Skeletal muscle tissue (tissue), 3 donors: ENCODE measurements at regions not wholly inside any gene's neighbourhood (a gene's known extent, or its start where the extent isn't known, plus 50 kb on each side); places are given as distances from the start of the nearest gene placed in this dataset.

Source experiments
- H3K27ac ChIP-seq: one replicate; pipeline ENCODE4 v1.7.0; 2013; ENCODE audit warnings: mild to moderate bottlenecking, low read depth, low read length, inconsistent platforms
- H3K27me3 ChIP-seq, 3 donors: one replicate each; pipeline ENCODE4 v1.7.0; 2013; ENCODE audit warnings: low read length in 3 of 3; ENCODE audit not compliant: control insufficient read depth in 3 of 3, insufficient read depth in 3 of 3
- H3K36me3 ChIP-seq, 3 donors: one replicate each; pipeline ENCODE4 v1.7.0; 2013; ENCODE audit warnings: low read length in 3 of 3; ENCODE audit not compliant: control insufficient read depth in 3 of 3, insufficient read depth in 3 of 3
- H3K4me1 ChIP-seq, 3 donors: one replicate each; pipeline ENCODE4 v1.7.0; 2013; ENCODE audit warnings: low read length in 3 of 3, mild to moderate bottlenecking in 3 of 3; ENCODE audit not compliant: control insufficient read depth in 3 of 3, insufficient read depth in 3 of 3
- H3K4me3 ChIP-seq, 3 donors: one replicate each; pipeline ENCODE4 v1.7.0; 2013; ENCODE audit warnings: low read length in 3 of 3
- H3K9ac ChIP-seq, 3 donors: one replicate each; pipeline ENCODE4 v1.7.0; 2013; ENCODE audit warnings: low read length in 3 of 3, mild to moderate bottlenecking in 3 of 3, moderate library complexity in 2 of 3, low read depth in 1 of 3
- H3K9me3 ChIP-seq, 3 donors: one replicate each; pipeline ENCODE4 v1.7.0; 2013; ENCODE audit warnings: low read length in 3 of 3; ENCODE audit not compliant: control insufficient read depth in 3 of 3
- donor health status: Osteomylitis.

- no peaks in the 10 kb centered on the region for H3K9me3 ChIP-seq
- no peaks in the 10 kb centered on the region for H3K27me3 ChIP-seq
- peak overlapping the region; percentile 59 for H3K27ac ChIP-seq
- no peak overlapping the region for H3K4me3 ChIP-seq
- peaks cover 2 to 13% (median 12%) of the 10 kb centered on the region in 3 donors for H3K4me1 ChIP-seq
- H3K9ac ChIP-seq: no peak overlapping the region
- H3K36me3 ChIP-seq: no peaks in the 10 kb centered on the region
Observed at GRCh38 chr1:59178339-59179187, 118.3 kb upstream of the FGGY start.

DNA sequence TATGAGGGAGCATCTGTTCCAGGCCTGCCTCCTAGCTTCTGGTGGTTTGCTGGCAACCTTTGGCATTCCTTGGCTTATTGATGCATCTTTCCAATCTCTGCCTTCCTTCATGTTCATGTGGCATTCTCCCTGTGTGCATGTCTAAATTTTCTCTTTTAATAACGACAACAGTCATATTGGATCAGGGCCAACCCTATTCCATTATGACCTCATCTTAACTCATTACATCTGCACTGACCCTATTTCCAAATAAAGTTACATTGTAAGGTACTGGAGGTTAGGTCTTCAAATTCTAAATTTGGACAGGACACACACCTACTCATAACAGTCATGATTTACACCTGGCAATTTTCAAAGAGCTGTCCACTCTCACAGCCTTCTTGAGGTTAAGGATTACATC, 117.2 kb upstream of the FGGY start:
- Histone ChIP-seq H3K27me3 (no peaks in the 10 kb centered on the region), H3K27ac (peak overlapping the region; percentile 59)

GRCh38 chr1:59180735-59181134, 116.2 kb upstream of the FGGY start:
- no peaks in the 10 kb centered on the region for H3K9me3 ChIP-seq
- no peak overlapping the region for H3K27ac ChIP-seq
- no peak overlapping the region for H3K9ac ChIP-seq
- peaks cover 12 to 31% (median 14%) of the 10 kb centered on the region in 3 donors for H3K4me1 ChIP-seq
- no peaks in the 10 kb centered on the region for H3K36me3 ChIP-seq
- no peaks in the 10 kb centered on the region for H3K27me3 ChIP-seq
- no peak overlapping the region for H3K4me3 ChIP-seq

More for the DNA sequence above, 117.2 kb upstream of the FGGY start:
- Histone ChIP-seq H3K4me3 (no peak overlapping the region), H3K9ac (no peak overlapping the region), H3K36me3 (no peaks in the 10 kb centered on the region), H3K4me1 (peaks cover 7 to 21% (median 12%) of the 10 kb centered on the region in 3 donors), H3K9me3 (no peaks in the 10 kb centered on the region)

DNA sequence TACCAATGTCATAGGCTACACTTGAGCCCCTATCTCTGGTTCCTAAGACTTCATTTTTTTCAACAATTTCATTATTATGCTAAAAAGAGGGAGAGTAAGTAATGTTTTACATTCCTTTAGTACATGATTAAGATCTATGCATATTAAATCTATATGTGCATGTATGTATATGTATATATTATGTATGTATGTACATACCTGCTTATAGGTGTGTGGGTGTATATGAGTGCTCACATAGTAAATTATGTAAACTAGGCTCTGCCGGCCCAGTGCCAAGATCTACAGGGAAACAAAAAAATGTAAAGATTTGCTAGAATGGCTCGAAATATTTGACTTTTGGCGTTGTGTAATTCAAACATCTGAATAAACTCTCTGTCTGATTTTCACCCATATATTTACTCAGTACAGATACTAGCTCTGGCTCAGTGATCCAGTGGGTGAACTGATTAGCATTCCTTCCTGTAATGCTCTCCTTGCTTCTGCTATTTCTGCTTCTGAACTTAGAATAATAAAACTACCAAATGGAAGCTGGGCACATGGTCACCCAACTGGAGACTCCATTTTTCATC, 113.1 kb upstream of the FGGY start:
- H3K36me3 ChIP-seq: no peaks in the 10 kb centered on the region
- H3K9me3 ChIP-seq: no peaks in the 10 kb centered on the region
- peaks cover 11 to 35% (median 12%) of the 10 kb centered on the region in 3 donors for H3K4me1 ChIP-seq
- no peak overlapping the region for H3K4me3 ChIP-seq
- no peak overlapping the region for H3K9ac ChIP-seq
- no peaks in the 10 kb centered on the region for H3K27me3 ChIP-seq
- no peak overlapping the region for H3K27ac ChIP-seq

DNA sequence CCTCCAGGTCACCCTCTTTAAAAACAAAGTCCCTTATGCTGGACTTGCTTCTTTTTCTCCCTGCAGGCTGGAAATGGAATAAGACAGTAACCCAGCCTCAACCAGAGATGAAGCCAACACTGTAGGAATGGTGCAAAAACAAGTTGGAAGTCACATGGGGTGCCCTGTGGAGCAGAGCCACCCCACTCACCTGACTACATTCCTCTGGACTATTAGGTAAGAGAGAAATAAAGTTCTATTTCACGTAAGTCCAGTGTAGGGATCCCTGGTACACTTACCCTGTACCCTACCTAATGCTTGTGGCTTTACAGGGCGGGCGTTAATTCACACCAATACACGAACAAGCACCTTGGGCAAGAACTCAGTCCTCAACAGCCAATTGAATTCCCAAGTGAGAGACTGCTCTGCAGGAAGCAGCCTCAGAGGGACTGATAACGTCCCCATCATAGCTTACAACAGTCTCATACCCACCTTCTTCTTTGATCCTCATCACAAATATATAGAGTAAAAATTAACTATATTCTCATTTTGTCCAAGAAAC, 112.5 kb upstream of the FGGY start:
- no peaks in the 10 kb centered on the region for H3K27me3 ChIP-seq
- no peaks in the 10 kb centered on the region for H3K36me3 ChIP-seq
- peaks cover 6 to 34% (median 10%) of the 10 kb centered on the region in 3 donors for H3K4me1 ChIP-seq
- H3K9ac ChIP-seq: no peak overlapping the region
- no peaks in the 10 kb centered on the region for H3K9me3 ChIP-seq
- H3K27ac ChIP-seq: no peak overlapping the region
- no peak overlapping the region for H3K4me3 ChIP-seq

DNA sequence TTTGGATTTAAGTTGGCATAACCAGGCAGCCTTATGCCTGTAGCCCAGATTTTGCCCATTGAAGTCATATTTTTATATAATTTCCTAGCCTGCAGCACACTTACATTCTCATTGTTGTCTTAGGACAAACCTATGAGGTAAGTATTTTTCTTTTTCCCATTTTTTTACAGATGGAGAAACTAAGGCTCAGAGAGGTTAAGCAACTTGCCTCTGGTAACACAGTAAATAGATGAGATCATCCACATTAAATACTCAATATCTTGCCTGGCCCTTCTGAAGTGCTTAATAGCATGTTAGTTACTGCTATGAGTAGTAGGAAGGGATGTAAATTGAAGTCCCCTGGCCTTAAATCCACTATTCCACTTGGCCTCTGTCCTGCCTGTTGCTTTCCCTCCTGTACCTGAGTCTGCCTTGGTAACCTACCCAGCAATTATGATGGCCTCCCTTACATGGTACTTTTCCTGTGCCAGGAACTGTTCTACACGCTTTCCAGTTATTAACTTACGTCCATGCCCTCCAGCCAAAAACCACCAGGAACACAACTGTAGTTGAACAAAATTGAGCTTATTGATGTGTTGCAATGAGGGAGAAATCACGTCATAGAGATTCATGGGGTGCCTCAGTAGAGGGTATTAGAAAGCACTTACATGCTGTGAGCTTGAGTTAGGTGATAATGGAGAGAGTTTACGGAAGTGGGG, 111.6 kb upstream of the FGGY start:
- Histone ChIP-seq H3K4me1 (peaks cover 5 to 33% (median 10%) of the 10 kb centered on the region in 3 donors), H3K4me3 (no peak overlapping the region), H3K36me3 (no peaks in the 10 kb centered on the region), H3K27me3 (no peaks in the 10 kb centered on the region), H3K27ac (no peak overlapping the region), H3K9ac (no peak overlapping the region), H3K9me3 (no peaks in the 10 kb centered on the region)

DNA sequence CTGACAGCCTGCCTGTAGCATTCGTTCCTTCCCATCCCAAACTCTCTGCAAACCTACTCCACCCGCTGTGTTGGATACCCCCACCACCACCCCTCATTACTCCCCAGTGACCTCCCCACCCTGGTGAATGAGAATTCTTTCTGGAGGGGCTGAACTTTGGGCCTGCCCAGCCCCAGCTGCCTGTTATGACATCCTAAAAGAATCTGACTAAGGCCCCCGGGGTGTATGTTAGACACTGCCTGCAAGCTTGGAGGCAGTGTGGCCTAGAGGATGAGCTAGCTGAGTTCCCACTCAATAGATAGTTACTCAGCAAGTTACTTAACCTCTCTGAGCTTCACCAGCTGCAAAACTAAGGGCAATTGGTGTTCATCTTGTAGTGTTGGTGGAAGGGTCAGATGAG, 110.2 kb upstream of the FGGY start:
- Histone ChIP-seq H3K27ac (no peak overlapping the region), H3K9me3 (no peaks in the 10 kb centered on the region), H3K4me1 (peaks cover 2 to 29% (median 10%) of the 10 kb centered on the region in 3 donors), H3K9ac (no peak overlapping the region), H3K4me3 (no peak overlapping the region), H3K27me3 (no peaks in the 10 kb centered on the region), H3K36me3 (no peaks in the 10 kb centered on the region)

- no peak overlapping the region for H3K27ac ChIP-seq
- peaks cover 2 to 29% (median 10%) of the 10 kb centered on the region in 3 donors for H3K4me1 ChIP-seq
- H3K4me3 ChIP-seq: no peak overlapping the region
- peaks cover 0 to 4% (median 2%) of the 10 kb centered on the region in 3 donors for H3K9me3 ChIP-seq
- H3K36me3 ChIP-seq: no peaks in the 10 kb centered on the region
- no peaks in the 10 kb centered on the region for H3K27me3 ChIP-seq
- H3K9ac ChIP-seq: no peak overlapping the region
Observed at GRCh38 chr1:59188413-59189213, 108.3 kb upstream of the FGGY start.

- no peak overlapping the region for H3K9ac ChIP-seq
- no peaks in the 10 kb centered on the region for H3K36me3 ChIP-seq
- no peak overlapping the region for H3K27ac ChIP-seq
- H3K4me3 ChIP-seq: no peak overlapping the region
- H3K9me3 ChIP-seq: peaks cover 0 to 7% (median 3%) of the 10 kb centered on the region in 3 donors
- no peaks in the 10 kb centered on the region for H3K27me3 ChIP-seq
- peaks cover 6 to 14% (median 8%) of the 10 kb centered on the region in 3 donors for H3K4me1 ChIP-seq
Observed at GRCh38 chr1:59193443-59194093, 103.3 kb upstream of the FGGY start.
